GM19240 (cell line): ENCODE measurements at regions not wholly inside any gene's neighbourhood (a gene's known extent, or its start where the extent isn't known, plus 50 kb on each side); places are given as distances from the start of the nearest gene placed in this dataset.

ENCODE experiments used
- DNase-seq: peaks from one replicate; pipeline ENCODE4 v3.0.0; 2011; ENCODE audit warnings: low spot score; ENCODE audit not compliant: insufficient read length

- DNase-seq, result no peak
Observed at GRCh38 chrX:16488959-16489358, 161.0 kb upstream of the S100G start.

GRCh38 chrX:16491461-16491860 lies 158.5 kb upstream of the S100G start:
- no peak for DNase-seq

DNA sequence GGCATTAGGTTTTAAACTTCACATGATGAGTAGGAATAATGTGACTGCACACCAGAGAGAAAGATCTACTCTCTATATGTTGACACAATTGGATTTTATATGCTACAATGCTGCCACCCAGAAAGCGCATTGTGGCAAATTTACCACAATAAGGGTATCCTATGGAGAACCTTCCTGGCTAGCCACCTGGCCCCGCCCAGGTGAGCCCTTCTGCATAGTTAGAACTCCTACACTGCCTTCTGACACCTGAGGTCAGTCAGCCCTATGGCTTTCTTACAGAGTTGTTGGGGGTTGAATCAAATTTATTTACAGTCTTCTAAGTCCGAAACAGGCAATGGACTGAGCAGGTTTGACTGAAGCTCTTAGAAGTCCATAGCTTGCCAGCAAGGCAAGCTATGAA lies 153.8 kb upstream of the S100G start:
- DNase-seq, result no peak

GRCh38 chrX:16511796-16512776 lies 137.9 kb upstream of the S100G start:
- no peak for DNase-seq

GRCh38 chrX:16516232-16516876 lies 133.6 kb upstream of the S100G start:
- no peak for DNase-seq

- no peak for DNase-seq
Observed at GRCh38 chrX:16517039-16517605, 132.8 kb upstream of the S100G start.

- no peak for DNase-seq
Observed at GRCh38 chrX:16518131-16518530, 131.8 kb upstream of the S100G start.

GRCh38 chrX:16524316-16524715 lies 125.6 kb upstream of the S100G start:
- no peak for DNase-seq

DNA sequence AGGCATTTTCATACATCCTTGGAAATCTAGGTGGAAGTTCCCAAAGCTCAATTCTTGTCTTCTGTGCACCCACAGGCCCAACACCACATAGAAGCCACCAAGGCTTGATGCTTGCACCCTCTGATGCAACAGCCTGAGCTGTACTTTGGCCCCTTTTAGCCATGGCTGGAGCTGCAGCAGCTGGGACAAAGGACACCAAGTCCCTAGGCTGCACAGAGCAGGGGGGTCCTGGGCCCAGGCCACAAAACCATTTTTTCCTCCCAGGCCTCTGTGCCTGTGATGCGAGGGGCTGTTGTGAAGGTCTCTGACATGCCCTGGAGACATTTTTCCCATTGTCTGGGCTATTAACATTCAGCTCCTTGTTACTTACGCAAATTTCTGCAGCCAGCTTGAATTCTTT lies 124.0 kb upstream of the S100G start:
- DNase-seq, result no peak

DNA sequence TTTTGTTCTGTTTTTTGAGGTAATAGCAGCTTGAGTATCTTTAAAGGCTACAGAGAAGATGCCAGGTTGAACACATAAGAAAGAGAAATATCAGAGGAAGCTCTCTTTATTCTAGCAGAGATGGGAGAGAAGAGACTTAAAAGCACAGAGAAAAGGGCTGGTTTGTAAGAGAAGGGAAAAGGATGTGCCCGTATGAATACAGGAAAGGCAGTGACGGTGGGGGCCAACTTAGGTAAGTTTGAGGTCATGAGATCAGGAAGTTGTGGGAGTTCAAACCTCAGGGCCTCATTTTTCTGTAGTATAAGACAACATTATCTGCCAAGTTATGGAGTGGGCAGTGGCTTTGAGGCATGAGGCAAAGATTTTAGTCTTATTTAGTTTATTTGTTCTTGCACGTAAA lies 121.3 kb upstream of the S100G start:
- DNase-seq, result no peak
